IMR-90 (cell line): ENCODE measurements at regions not wholly inside any gene's neighbourhood (a gene's known extent, or its start where the extent isn't known, plus 50 kb on each side); places are given as distances from the start of the nearest gene placed in this dataset.
A peak's percentile ranks its signal among the peaks of the same experiment; 100 is the strongest.

Source experiments
- ATAC-seq: fragments of 200-7000 bp; cut with Tn5 transposase; 2 replicates; pipeline ENCODE4 v1.9.1; 2020; ENCODE audit warnings: low read depth, mild to moderate bottlenecking, moderate library complexity
- BruUV-seq: library from RNA; stranded (reverse); fragments of 400-500 nt; replicated peaks from 2 replicates; lab custom pipeline; 2021; lab: Mats Ljungman, UMichigan
- CTCF ChIA-PET: fragments of 300-600 bp; formaldehyde crosslinking; extraction: SDS; loops from one replicate; lab custom pipeline; 2021; ENCODE audit warnings: antibody characterized with exemption; lab: Yijun Ruan, JAX
- POLR2A ChIA-PET: fragments of 300-600 bp; sonication (Branson Sonifier 250); formaldehyde crosslinking; loops from one replicate; lab custom pipeline; 2022; ENCODE audit warnings: antibody characterized with exemption; ENCODE audit not compliant: unreplicated experiment; lab: Charles Lee
- DNase-seq: peaks from one replicate; pipeline ENCODE4 v3.0.0; 2013
- H2AFZ ChIP-seq: replicated peaks from 2 replicates; pipeline ENCODE3; 2013; ENCODE audit warnings: low read length, mild to moderate bottlenecking; ENCODE audit not compliant: poor library complexity
- H2AK5ac ChIP-seq: 2 replicates; pipeline ENCODE4 v1.6.1; 2013; ENCODE audit warnings: low read depth, low read length, inconsistent platforms
- H2AK9ac ChIP-seq: replicated peaks from 2 replicates; pipeline ENCODE3; 2013; ENCODE audit warnings: mild to moderate bottlenecking, low read depth, low read length, moderate library complexity; ENCODE audit not compliant: poor library complexity
- H2BK120ac ChIP-seq: 2 replicates; pipeline ENCODE4 v1.6.1; 2013; ENCODE audit warnings: low read depth, low read length, inconsistent platforms
- H2BK15ac ChIP-seq: 3 replicates; pipeline ENCODE4 v1.6.1; 2013; ENCODE audit warnings: low read depth, low read length, inconsistent platforms
- H2BK20ac ChIP-seq: 2 replicates; pipeline ENCODE4 v1.6.1; 2013; ENCODE audit warnings: low read depth, mild to moderate bottlenecking, inconsistent platforms, low read length, moderate library complexity
- H2BK5ac ChIP-seq: 2 replicates; pipeline ENCODE4 v1.6.1; 2013; ENCODE audit warnings: mild to moderate bottlenecking, low read depth, low read length, inconsistent platforms; ENCODE audit not compliant: poor library complexity, severe bottlenecking
- H3K14ac ChIP-seq: replicated peaks from 2 replicates; pipeline ENCODE4 v1.6.1; 2013; ENCODE audit warnings: low read depth, low read length, inconsistent platforms
- H3K18ac ChIP-seq: 2 replicates; pipeline ENCODE4 v1.6.1; 2013; ENCODE audit warnings: low read depth, low read length, control low read depth
- H3K23ac ChIP-seq: 2 replicates; pipeline ENCODE4 v1.6.1; 2013; ENCODE audit warnings: low read depth, low read length, inconsistent platforms
- H3K27ac ChIP-seq: 2 replicates; pipeline ENCODE4 v1.5.1; 2013; ENCODE audit warnings: mild to moderate bottlenecking, control low read depth, low read length; ENCODE audit not compliant: insufficient read depth
- H3K27me3 ChIP-seq: 2 replicates; pipeline ENCODE4 v1.6.1; 2013; ENCODE audit warnings: low read length; ENCODE audit not compliant: control insufficient read depth, insufficient read depth
- H3K36me3 ChIP-seq: 2 replicates; pipeline ENCODE4 v1.6.1; 2013; ENCODE audit warnings: low read length, mixed read lengths; ENCODE audit not compliant: control insufficient read depth, insufficient read depth
- H3K4ac ChIP-seq: 2 replicates; pipeline ENCODE4 v1.6.1; 2013; ENCODE audit warnings: low read depth, low read length, inconsistent platforms
- H3K4me1 ChIP-seq: 2 replicates; pipeline ENCODE4 v1.6.1; 2013; ENCODE audit warnings: low read length, mixed read lengths; ENCODE audit not compliant: control insufficient read depth, insufficient read depth
- H3K4me2 ChIP-seq: 2 replicates; pipeline ENCODE4 v1.6.1; 2013; ENCODE audit warnings: low read depth, mild to moderate bottlenecking, control low read depth, low read length, moderate library complexity
- H3K4me3 ChIP-seq: 2 replicates; pipeline ENCODE4 v1.5.1; 2013; ENCODE audit warnings: low read depth, mild to moderate bottlenecking, control low read depth, low read length, moderate library complexity; ENCODE audit not compliant: insufficient read depth
- H3K56ac ChIP-seq: 2 replicates; pipeline ENCODE4 v1.6.1; 2013; ENCODE audit warnings: low read length, inconsistent platforms; ENCODE audit not compliant: insufficient read depth; ENCODE audit errors: extremely low read depth
- H3K79me1 ChIP-seq, 2 experiments: 2 replicates each; pipeline ENCODE4 v1.6.1; 2013; ENCODE audit warnings: low read length in 2 of 2, inconsistent platforms in 1 of 2, low read depth in 1 of 2
- H3K9ac ChIP-seq: 2 replicates; pipeline ENCODE4 v1.6.1; 2013; ENCODE audit warnings: low read depth, low read length, control low read depth
- H3K9me1 ChIP-seq: 2 replicates; pipeline ENCODE4 v1.6.1; 2013; ENCODE audit warnings: low read length, inconsistent platforms; ENCODE audit not compliant: insufficient read depth
- H3K9me3 ChIP-seq: 2 replicates; pipeline ENCODE4 v1.6.1; 2013; ENCODE audit warnings: low read length; ENCODE audit not compliant: control insufficient read depth, insufficient read depth
- H4K20me1 ChIP-seq: 2 replicates; pipeline ENCODE4 v1.6.1; 2013; ENCODE audit warnings: low read length, inconsistent platforms; ENCODE audit not compliant: insufficient read depth
- H4K5ac ChIP-seq: 2 replicates; pipeline ENCODE4 v1.6.1; 2013; ENCODE audit warnings: mild to moderate bottlenecking, low read depth, low read length, control low read depth
- H4K8ac ChIP-seq, 2 experiments: 2 replicates each; pipeline ENCODE4 v1.6.1; 2013; ENCODE audit warnings: low read depth in 2 of 2, low read length in 2 of 2, control low read depth in 1 of 2, inconsistent platforms in 1 of 2
- H4K91ac ChIP-seq: 2 replicates; pipeline ENCODE4 v1.6.1; 2013; ENCODE audit warnings: low read depth, low read length, inconsistent platforms; ENCODE audit not compliant: insufficient read depth
- BHLHE40 ChIP-seq: fragments of 150-350 bp; IDR thresholded peaks from 2 replicates; pipeline ENCODE4 v1.6.1; 2016; ENCODE audit warnings: mild to moderate bottlenecking, low read depth, low read length
- CEBPB ChIP-seq: IDR thresholded peaks from 2 replicates; pipeline ENCODE4 v1.6.1; 2012; ENCODE audit warnings: low read depth, low read length, improper control_type of control experiment
- CHD1 ChIP-seq: IDR thresholded peaks from 2 replicates; pipeline ENCODE4 v1.6.1; 2012; ENCODE audit warnings: low read depth, low read length, improper control_type of control experiment
- FOS ChIP-seq: fragments of 150-350 bp; IDR thresholded peaks from 2 replicates; pipeline ENCODE4 v1.6.1; 2016; ENCODE audit warnings: low read depth, low read length
- MAFK ChIP-seq: IDR thresholded peaks from 2 replicates; pipeline ENCODE4 v1.6.1; 2012; ENCODE audit warnings: low read depth, low read length, improper control_type of control experiment
- MAZ ChIP-seq: IDR thresholded peaks from 2 replicates; pipeline ENCODE4 v1.6.1; 2012; ENCODE audit warnings: low read depth, mild to moderate bottlenecking, low read length, improper control_type of control experiment, moderate library complexity, borderline replicate concordance
- MXI1 ChIP-seq: IDR thresholded peaks from 2 replicates; pipeline ENCODE4 v1.6.1; 2012; ENCODE audit warnings: low read depth, mild to moderate bottlenecking, low read length, moderate library complexity, borderline replicate concordance
- NFE2L2 ChIP-seq: fragments of 150-350 bp; IDR thresholded peaks from 2 replicates; pipeline ENCODE4 v1.6.1; 2016; ENCODE audit warnings: low read depth, mild to moderate bottlenecking, low read length
- POLR2A ChIP-seq: IDR thresholded peaks from 2 replicates; pipeline ENCODE4 v1.6.1; 2012; ENCODE audit warnings: mild to moderate bottlenecking, low read depth, low read length
- RAD21 ChIP-seq: IDR thresholded peaks from 2 replicates; pipeline ENCODE4 v1.6.1; 2012; ENCODE audit warnings: low read length, improper control_type of control experiment
- RCOR1 ChIP-seq: IDR thresholded peaks from 2 replicates; pipeline ENCODE4 v1.6.1; 2012; ENCODE audit warnings: mild to moderate bottlenecking, low read length, improper control_type of control experiment; ENCODE audit not compliant: insufficient replicate concordance
- RFX5 ChIP-seq: IDR thresholded peaks from 2 replicates; pipeline ENCODE4 v1.8.0; 2012; ENCODE audit warnings: low read depth, mild to moderate bottlenecking, low read length, moderate library complexity
- SMC3 ChIP-seq: fragments of 150-350 bp; IDR thresholded peaks from 2 replicates; pipeline ENCODE4 v1.6.1; 2016; ENCODE audit warnings: low read depth, mild to moderate bottlenecking, antibody characterized with exemption, low read length, moderate library complexity
- WGBS, 2 experiments: methylation state at CpG; one replicate each; pipeline versions ENCODE4 v1.1.5 to v1.1.7; 2013; ENCODE audit warnings: missing lambda C conversion rate in 2 of 2; ENCODE audit not compliant: insufficient read length in 1 of 2; ENCODE audit errors: extremely low coverage in 2 of 2; 5-methylcytosine and 5-hydroxymethylcytosine counted together
- dilution Hi-C: fragments of 300-500 bp; cut with HindIII; formaldehyde crosslinking; loops from one replicate; pipeline ENCODE4 v1.14.3; 2018; ENCODE audit warnings: low sequenced_read_pairs; ENCODE audit not compliant: unreplicated experiment
- in situ Hi-C: fragments of 300-500 bp; cut with MboI; formaldehyde crosslinking; loops from 3 replicates; pipeline ENCODE4 v1.14.3; 2019; ENCODE audit warnings: low sequenced_read_pairs, inconsistent platforms, mixed read lengths
- intact Hi-C: fragments of 100-400 bp; cut with micrococcal nuclease; formaldehyde crosslinking; loops from 2 replicates; pipeline ENCODE4 v1.10.0; 2022
- TF ChIP-seq, protein P1 (sequence below): conservative IDR thresholded peaks from 2 replicates; pipeline ENCODE4 v1.5.1; 2012; ENCODE audit warnings: mild to moderate bottlenecking, low read depth, low read length, improper control_type of control experiment
- TF ChIP-seq, protein P2 (sequence below): fragments of 150-350 bp; IDR thresholded peaks from 2 replicates; pipeline ENCODE4 v1.6.1; 2016; ENCODE audit warnings: low read depth, mild to moderate bottlenecking, low read length, moderate library complexity, borderline replicate concordance
- TF ChIP-seq, protein P3 (sequence below): fragments of 150-350 bp; IDR thresholded peaks from 2 replicates; pipeline ENCODE4 v1.6.1; 2017; ENCODE audit warnings: mild to moderate bottlenecking, antibody characterized with exemption, low read length, low read depth

DNA sequence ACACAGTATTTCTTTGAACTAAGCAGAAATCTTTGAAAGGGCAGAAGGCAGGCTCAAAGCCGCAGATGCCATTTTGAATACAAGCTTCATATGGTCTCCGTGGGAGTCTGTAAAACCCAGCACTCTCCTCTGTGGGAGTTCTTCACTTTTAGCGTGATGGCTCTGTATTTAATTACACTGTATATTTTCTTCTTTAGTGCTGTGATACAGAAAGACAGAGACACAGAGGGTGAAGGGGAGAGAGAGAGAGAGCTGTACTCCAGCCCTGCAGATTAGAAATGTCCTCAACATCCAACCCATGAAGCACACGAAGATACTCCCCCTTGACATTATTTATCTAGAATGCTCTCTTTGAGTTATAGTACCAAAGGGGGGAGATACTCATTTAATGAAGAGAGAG, 752.6 kb upstream of the NR2F2 start:
- POLR2A ChIA-PET = no interaction called here
- dilution Hi-C loops = no loop called here
- no CpG with 5 or more reads among the region's 4 CpGs for WGBS, 2 experiments

More for the DNA sequence above, 752.6 kb upstream of the NR2F2 start:
- in situ Hi-C loops (no loop called here), intact Hi-C loops (no loop called here)
- H4K91ac ChIP-seq = no peak overlapping the region
- no peak overlapping the region for H3K18ac ChIP-seq
- H3K9me1 ChIP-seq = no peaks in the 10 kb centered on the region
- H3K27me3 ChIP-seq = no peaks in the 10 kb centered on the region
- H3K56ac ChIP-seq = no peak overlapping the region
- no peak overlapping the region for H3K4me3 ChIP-seq
- H3K23ac ChIP-seq = no peak overlapping the region
- H2AK9ac ChIP-seq = no peak overlapping the region
- H3K27ac ChIP-seq = no peak overlapping the region
- no peak overlapping the region for H2BK5ac ChIP-seq
- H4K8ac ChIP-seq = no peak overlapping the region
- TF ChIP-seq BHLHE40 = no peak
- no peak for TF ChIP-seq SMC3
- TF ChIP-seq NFE2L2 = no peak
- TF ChIP-seq, protein P1, sequence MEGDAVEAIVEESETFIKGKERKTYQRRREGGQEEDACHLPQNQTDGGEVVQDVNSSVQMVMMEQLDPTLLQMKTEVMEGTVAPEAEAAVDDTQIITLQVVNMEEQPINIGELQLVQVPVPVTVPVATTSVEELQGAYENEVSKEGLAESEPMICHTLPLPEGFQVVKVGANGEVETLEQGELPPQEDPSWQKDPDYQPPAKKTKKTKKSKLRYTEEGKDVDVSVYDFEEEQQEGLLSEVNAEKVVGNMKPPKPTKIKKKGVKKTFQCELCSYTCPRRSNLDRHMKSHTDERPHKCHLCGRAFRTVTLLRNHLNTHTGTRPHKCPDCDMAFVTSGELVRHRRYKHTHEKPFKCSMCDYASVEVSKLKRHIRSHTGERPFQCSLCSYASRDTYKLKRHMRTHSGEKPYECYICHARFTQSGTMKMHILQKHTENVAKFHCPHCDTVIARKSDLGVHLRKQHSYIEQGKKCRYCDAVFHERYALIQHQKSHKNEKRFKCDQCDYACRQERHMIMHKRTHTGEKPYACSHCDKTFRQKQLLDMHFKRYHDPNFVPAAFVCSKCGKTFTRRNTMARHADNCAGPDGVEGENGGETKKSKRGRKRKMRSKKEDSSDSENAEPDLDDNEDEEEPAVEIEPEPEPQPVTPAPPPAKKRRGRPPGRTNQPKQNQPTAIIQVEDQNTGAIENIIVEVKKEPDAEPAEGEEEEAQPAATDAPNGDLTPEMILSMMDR = no peak
- no peak for TF ChIP-seq FOS
- TF ChIP-seq CEBPB = no peak
- no peak for TF ChIP-seq RCOR1
- no peak for TF ChIP-seq MAFK
- no peak for TF ChIP-seq MAZ
- TF ChIP-seq, protein P2, sequence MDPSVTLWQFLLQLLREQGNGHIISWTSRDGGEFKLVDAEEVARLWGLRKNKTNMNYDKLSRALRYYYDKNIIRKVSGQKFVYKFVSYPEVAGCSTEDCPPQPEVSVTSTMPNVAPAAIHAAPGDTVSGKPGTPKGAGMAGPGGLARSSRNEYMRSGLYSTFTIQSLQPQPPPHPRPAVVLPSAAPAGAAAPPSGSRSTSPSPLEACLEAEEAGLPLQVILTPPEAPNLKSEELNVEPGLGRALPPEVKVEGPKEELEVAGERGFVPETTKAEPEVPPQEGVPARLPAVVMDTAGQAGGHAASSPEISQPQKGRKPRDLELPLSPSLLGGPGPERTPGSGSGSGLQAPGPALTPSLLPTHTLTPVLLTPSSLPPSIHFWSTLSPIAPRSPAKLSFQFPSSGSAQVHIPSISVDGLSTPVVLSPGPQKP = no peak
- TF ChIP-seq, protein P3, sequence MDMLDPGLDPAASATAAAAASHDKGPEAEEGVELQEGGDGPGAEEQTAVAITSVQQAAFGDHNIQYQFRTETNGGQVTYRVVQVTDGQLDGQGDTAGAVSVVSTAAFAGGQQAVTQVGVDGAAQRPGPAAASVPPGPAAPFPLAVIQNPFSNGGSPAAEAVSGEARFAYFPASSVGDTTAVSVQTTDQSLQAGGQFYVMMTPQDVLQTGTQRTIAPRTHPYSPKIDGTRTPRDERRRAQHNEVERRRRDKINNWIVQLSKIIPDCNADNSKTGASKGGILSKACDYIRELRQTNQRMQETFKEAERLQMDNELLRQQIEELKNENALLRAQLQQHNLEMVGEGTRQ = no peak
- no peak for TF ChIP-seq MXI1
- no peak for TF ChIP-seq POLR2A
- no peak for TF ChIP-seq RFX5
- TF ChIP-seq CHD1 = no peak
- TF ChIP-seq RAD21 = no peak
- H3K14ac ChIP-seq = no peak overlapping the region
- H2AFZ ChIP-seq = peak overlapping the region; percentile 2
- DNase-seq (no peak), ATAC-seq (no peak)
- H3K36me3 ChIP-seq = no peaks in the 10 kb centered on the region
- H3K4ac ChIP-seq = no peak overlapping the region
- no peaks in the 10 kb centered on the region for H3K79me1 ChIP-seq
- H3K9me3 ChIP-seq = no peaks in the 10 kb centered on the region
- no peak overlapping the region for H3K9ac ChIP-seq
- no peak overlapping the region for H3K4me2 ChIP-seq
- H2BK120ac ChIP-seq = no peak overlapping the region
- no peaks in the 10 kb centered on the region for H4K20me1 ChIP-seq
- no TSS peak for BruUV-seq
- CTCF ChIA-PET = no interaction called here
- no peak overlapping the region for H4K5ac ChIP-seq
- no peaks in the 10 kb centered on the region for H3K4me1 ChIP-seq
- H2AK5ac ChIP-seq = no peak overlapping the region
- no peak overlapping the region for H2BK20ac ChIP-seq
- no peak overlapping the region for H2BK15ac ChIP-seq
